Body of pancreas (tissue), 4 donors: ENCODE measurements at regions not wholly inside any gene's neighbourhood (a gene's known extent, or its start where the extent isn't known, plus 50 kb on each side); places are given as distances from the start of the nearest gene placed in this dataset.

ENCODE experiments used
- CTCF ChIP-seq, 7 experiments: fragments of 450-650 bp in 4 of 7; fragments of 200-600 bp in 3 of 7; sonication (generic) in 3 of 7; IDR thresholded peaks; one replicate each; pipeline ENCODE4 v1.5.1; 2016 to 2019; ENCODE audit warnings: antibody characterized with exemption in 7 of 7
- POLR2A ChIP-seq, 3 donors: fragments of 450-650 bp; IDR thresholded peaks; one replicate each; pipeline ENCODE4 v1.6.1; 2016; ENCODE audit warnings: antibody characterized with exemption in 3 of 3, mild to moderate bottlenecking in 2 of 3

DNA sequence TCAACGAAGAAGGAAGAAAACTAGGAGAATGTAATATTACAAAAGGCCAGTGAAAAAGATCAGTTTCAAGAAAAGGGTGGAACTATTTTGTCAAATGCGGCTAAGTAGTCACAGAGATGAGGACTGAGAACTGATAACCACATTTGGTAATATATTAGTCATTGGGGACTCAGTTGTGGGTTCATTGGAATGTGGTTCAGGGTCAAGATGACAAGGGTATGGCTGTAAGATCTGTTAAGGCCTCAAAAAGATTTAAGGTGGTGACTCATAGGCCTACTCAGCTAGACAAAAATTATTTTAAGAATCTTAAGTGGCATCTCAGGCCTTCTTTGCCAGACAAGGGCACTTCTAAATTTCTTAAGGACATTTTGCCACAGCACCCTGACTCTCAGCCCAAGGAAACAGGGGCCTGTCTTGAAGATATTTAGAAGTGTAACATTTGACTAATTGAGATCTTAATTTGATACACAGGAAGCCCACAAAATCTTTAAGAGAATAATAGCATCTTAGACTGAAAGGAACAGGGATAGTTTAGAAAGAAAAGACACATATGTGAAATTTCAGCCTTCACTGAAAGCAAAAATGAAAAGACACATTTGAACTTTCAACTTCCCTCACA, 81.3 kb downstream of the STRADB start:
- TF ChIP-seq POLR2A (IDR thresholded peaks at IDR 0.05) = no peak
- no peak for TF ChIP-seq CTCF (IDR thresholded peaks at IDR 0.05)
